ENCODE measurements at regions not wholly inside any gene's neighbourhood (a gene's known extent, or its start where the extent isn't known, plus 50 kb on each side); places are given as distances from the start of the nearest gene placed in this dataset.

GRCh38 chr1:162970021-162970420, 99.1 kb upstream of the RGS4 start:
- Histone ChIP-seq H3K79me1 (ENCODE audit: low read depth, low read length) (no peaks in the 10 kb centered on the region), H3K4me1 (ENCODE audit: control insufficient read depth in 2 of 2, insufficient read depth in 1 of 2, low read depth in 1 of 2, low read length in 2 of 2) (no peaks in the 10 kb centered on the region), H3K36me3 (replicated peaks in 1 of 2; ENCODE audit: control insufficient read depth in 2 of 2, insufficient read depth in 2 of 2, low read length in 2 of 2) (no peaks in the 10 kb centered on the region), H3K4ac (ENCODE audit: low read length) (no peak overlapping the region), H4K91ac (ENCODE audit: low read depth, low read length, poor library complexity) (no peak overlapping the region), H2BK15ac (ENCODE audit: low read length) (no peak overlapping the region), H2BK12ac (ENCODE audit: low read length) (no peak overlapping the region), H3K9me3 (replicated peaks in 1 of 2; ENCODE audit: control insufficient read depth in 2 of 2, insufficient read depth in 1 of 2, low read depth in 1 of 2, low read length in 2 of 2) (no peaks in the 10 kb centered on the region), H3K27ac (replicated peaks; ENCODE audit: low read length) (no peak overlapping the region), H2BK120ac (ENCODE audit: low read depth, low read length) (no peak overlapping the region), H3K23ac (ENCODE audit: low read depth, low read length, poor library complexity) (no peak overlapping the region), H2AFZ (ENCODE audit: low read length) (no peak overlapping the region), H3K18ac (ENCODE audit: low read length) (no peak overlapping the region), H2BK5ac (ENCODE audit: low read length) (no peak overlapping the region), H3K14ac (ENCODE audit: low read length) (no peak overlapping the region), H3K27me3 (ENCODE audit: control insufficient read depth in 3 of 3, insufficient read depth in 3 of 3, low read depth in 1 of 3, low read length in 3 of 3) (no peaks in the 10 kb centered on the region), H3K4me2 (ENCODE audit: insufficient read depth, low read length, poor library complexity, severe bottlenecking) (no peak overlapping the region), H4K8ac (ENCODE audit: low read depth, low read length) (no peak overlapping the region), H3K4me3 (ENCODE audit: low read length in 2 of 2) (no peak overlapping the region), H3K9ac (ENCODE audit: low read depth, low read length, poor library complexity) (no peak overlapping the region), H2AK5ac (ENCODE audit: low read depth, low read length) (no peak overlapping the region)
- no CpG with 5 or more reads among the region's 3 CpGs for WGBS, 2 donors (ENCODE audit: extremely low coverage in 2 of 2, insufficient read length in 2 of 2, insufficient replicate concordance in 1 of 2)
- no peak for DNase-seq (ENCODE audit: low spot score)

- WGBS, 2 donors (ENCODE audit: extremely low coverage in 2 of 2, insufficient read length in 2 of 2, insufficient replicate concordance in 1 of 2): no CpG with 5 or more reads among the region's 1 CpG
- Histone ChIP-seq H3K23ac (ENCODE audit: low read depth, low read length, poor library complexity) (no peak overlapping the region), H2AK5ac (ENCODE audit: low read depth, low read length) (no peak overlapping the region), H2BK12ac (ENCODE audit: low read length) (no peak overlapping the region), H3K27me3 (ENCODE audit: control insufficient read depth in 3 of 3, insufficient read depth in 3 of 3, low read depth in 1 of 3, low read length in 3 of 3) (no peaks in the 10 kb centered on the region), H3K4me1 (ENCODE audit: control insufficient read depth in 2 of 2, insufficient read depth in 1 of 2, low read depth in 1 of 2, low read length in 2 of 2) (no peaks in the 10 kb centered on the region), H3K36me3 (replicated peaks in 1 of 2; ENCODE audit: control insufficient read depth in 2 of 2, insufficient read depth in 2 of 2, low read length in 2 of 2) (no peaks in the 10 kb centered on the region), H2AFZ (ENCODE audit: low read length) (no peak overlapping the region), H3K14ac (ENCODE audit: low read length) (no peak overlapping the region), H2BK120ac (ENCODE audit: low read depth, low read length) (no peak overlapping the region), H2BK15ac (ENCODE audit: low read length) (no peak overlapping the region), H2BK5ac (ENCODE audit: low read length) (no peak overlapping the region), H3K79me1 (ENCODE audit: low read depth, low read length) (no peaks in the 10 kb centered on the region), H4K8ac (ENCODE audit: low read depth, low read length) (no peak overlapping the region), H4K91ac (ENCODE audit: low read depth, low read length, poor library complexity) (no peak overlapping the region), H3K18ac (ENCODE audit: low read length) (no peak overlapping the region), H3K27ac (replicated peaks; ENCODE audit: low read length) (no peak overlapping the region), H3K9me3 (replicated peaks in 1 of 2; ENCODE audit: control insufficient read depth in 2 of 2, insufficient read depth in 1 of 2, low read depth in 1 of 2, low read length in 2 of 2) (no peaks in the 10 kb centered on the region), H3K4me3 (ENCODE audit: low read length in 2 of 2) (no peak overlapping the region), H3K4ac (ENCODE audit: low read length) (no peak overlapping the region), H3K4me2 (ENCODE audit: insufficient read depth, low read length, poor library complexity, severe bottlenecking) (no peak overlapping the region), H3K9ac (ENCODE audit: low read depth, low read length, poor library complexity) (no peak overlapping the region)
- no peak for DNase-seq (ENCODE audit: low spot score)
Observed at GRCh38 chr1:162966613-162967012, 102.5 kb upstream of the RGS4 start.

DNA sequence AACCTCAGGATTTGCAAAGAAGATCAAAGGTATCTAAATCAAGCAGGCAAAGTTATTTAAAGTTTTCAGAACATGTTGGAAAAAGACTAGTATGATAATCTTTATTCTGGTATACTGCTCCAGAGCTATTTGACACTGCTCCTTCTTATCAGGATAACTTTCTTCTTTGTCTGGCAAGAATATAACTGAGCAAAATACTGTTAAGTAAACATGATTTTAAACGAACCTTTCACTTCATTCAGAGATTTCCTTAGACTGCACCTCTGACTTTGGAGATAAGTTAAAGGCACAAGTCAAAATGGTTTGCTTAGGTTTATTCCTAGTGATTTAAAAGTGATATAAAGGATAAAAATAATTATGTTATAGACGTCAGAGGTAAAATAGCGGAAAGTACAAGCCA, 103.9 kb upstream of the CCDC190 start:
- Histone ChIP-seq H2AK5ac (ENCODE audit: low read depth, low read length) (no peak overlapping the region), H4K91ac (ENCODE audit: low read depth, low read length, poor library complexity) (no peak overlapping the region), H2BK120ac (ENCODE audit: low read depth, low read length) (no peak overlapping the region), H3K9ac (ENCODE audit: low read depth, low read length, poor library complexity) (no peak overlapping the region), H3K4me2 (ENCODE audit: insufficient read depth, low read length, poor library complexity, severe bottlenecking) (no peak overlapping the region), H3K14ac (ENCODE audit: low read length) (no peak overlapping the region), H3K4ac (ENCODE audit: low read length) (no peak overlapping the region), H2BK15ac (ENCODE audit: low read length) (no peak overlapping the region), H2AFZ (ENCODE audit: low read length) (no peak overlapping the region), H2BK5ac (ENCODE audit: low read length) (no peak overlapping the region), H3K27me3 (ENCODE audit: control insufficient read depth in 3 of 3, insufficient read depth in 3 of 3, low read depth in 1 of 3, low read length in 3 of 3) (no peaks in the 10 kb centered on the region), H3K4me3 (ENCODE audit: low read length in 2 of 2) (no peak overlapping the region), H3K23ac (ENCODE audit: low read depth, low read length, poor library complexity) (no peak overlapping the region), H3K18ac (ENCODE audit: low read length) (no peak overlapping the region), H3K27ac (replicated peaks; ENCODE audit: low read length) (no peak overlapping the region), H3K4me1 (ENCODE audit: control insufficient read depth in 2 of 2, insufficient read depth in 1 of 2, low read depth in 1 of 2, low read length in 2 of 2) (no peaks in the 10 kb centered on the region), H2BK12ac (ENCODE audit: low read length) (no peak overlapping the region), H3K36me3 (replicated peaks in 1 of 2; ENCODE audit: control insufficient read depth in 2 of 2, insufficient read depth in 2 of 2, low read length in 2 of 2) (no peaks in the 10 kb centered on the region), H3K9me3 (replicated peaks in 1 of 2; ENCODE audit: control insufficient read depth in 2 of 2, insufficient read depth in 1 of 2, low read depth in 1 of 2, low read length in 2 of 2) (no peaks in the 10 kb centered on the region), H4K8ac (ENCODE audit: low read depth, low read length) (no peak overlapping the region), H3K79me1 (ENCODE audit: low read depth, low read length) (no peaks in the 10 kb centered on the region)
- WGBS, 2 donors (ENCODE audit: extremely low coverage in 2 of 2, insufficient read length in 2 of 2, insufficient replicate concordance in 1 of 2): 60 to 100% methylated on average over 1 of the region's 3 CpGs
- DNase-seq (ENCODE audit: low spot score): no peak

DNA sequence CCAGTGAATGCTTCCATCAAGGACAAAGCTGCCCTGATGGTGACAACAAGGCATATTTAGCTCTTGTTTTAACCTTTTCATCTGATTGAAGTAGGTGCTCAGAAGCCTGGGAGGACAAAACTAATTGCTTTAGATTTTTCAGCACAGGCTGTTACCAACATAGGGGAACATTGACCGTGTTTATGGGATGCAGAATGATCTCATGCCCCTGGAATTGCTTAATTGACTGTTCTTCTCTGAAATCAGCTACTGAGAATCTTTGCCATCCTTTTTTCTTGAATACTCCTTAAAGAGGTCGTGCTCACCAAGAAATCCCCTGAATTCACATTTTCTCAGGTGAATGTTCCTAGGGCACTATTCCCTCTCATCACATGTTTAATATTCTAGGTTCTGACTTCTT, 95.9 kb upstream of the CCDC190 start:
- H3K4me1 ChIP-seq (ENCODE audit: control insufficient read depth in 2 of 2, insufficient read depth in 1 of 2, low read depth in 1 of 2, low read length in 2 of 2): no peaks in the 10 kb centered on the region
- H4K91ac ChIP-seq (ENCODE audit: low read depth, low read length, poor library complexity): no peak overlapping the region
- H2BK5ac ChIP-seq (ENCODE audit: low read length): no peak overlapping the region
- no peaks in the 10 kb centered on the region for H3K36me3 ChIP-seq (replicated peaks in 1 of 2; ENCODE audit: control insufficient read depth in 2 of 2, insufficient read depth in 2 of 2, low read length in 2 of 2)
- no peak overlapping the region for H3K27ac ChIP-seq (replicated peaks; ENCODE audit: low read length)
- H3K4me3 ChIP-seq (ENCODE audit: low read length in 2 of 2): no peak overlapping the region
- H2AK5ac ChIP-seq (ENCODE audit: low read depth, low read length): no peak overlapping the region
- H3K23ac ChIP-seq (ENCODE audit: low read depth, low read length, poor library complexity): no peak overlapping the region
- WGBS, 2 donors (ENCODE audit: extremely low coverage in 2 of 2, insufficient read length in 2 of 2, insufficient replicate concordance in 1 of 2): no CpG with 5 or more reads among the region's 2 CpGs
- H2BK15ac ChIP-seq (ENCODE audit: low read length): no peak overlapping the region
- H4K8ac ChIP-seq (ENCODE audit: low read depth, low read length): no peak overlapping the region
- H3K9me3 ChIP-seq (replicated peaks in 1 of 2; ENCODE audit: control insufficient read depth in 2 of 2, insufficient read depth in 1 of 2, low read depth in 1 of 2, low read length in 2 of 2): no peaks in the 10 kb centered on the region
- DNase-seq (ENCODE audit: low spot score): no peak
- peaks cover 0 to 3% (median 0%) of the 10 kb centered on the region in 3 experiments for H3K27me3 ChIP-seq (ENCODE audit: control insufficient read depth in 3 of 3, insufficient read depth in 3 of 3, low read depth in 1 of 3, low read length in 3 of 3)
- H2BK120ac ChIP-seq (ENCODE audit: low read depth, low read length): no peak overlapping the region
- no peak overlapping the region for H3K4me2 ChIP-seq (ENCODE audit: insufficient read depth, low read length, poor library complexity, severe bottlenecking)
- no peak overlapping the region for H3K4ac ChIP-seq (ENCODE audit: low read length)
- H3K18ac ChIP-seq (ENCODE audit: low read length): no peak overlapping the region
- no peak overlapping the region for H2AFZ ChIP-seq (ENCODE audit: low read length)
- H2BK12ac ChIP-seq (ENCODE audit: low read length): no peak overlapping the region
- no peak overlapping the region for H3K14ac ChIP-seq (ENCODE audit: low read length)
- no peak overlapping the region for H3K9ac ChIP-seq (ENCODE audit: low read depth, low read length, poor library complexity)
- no peaks in the 10 kb centered on the region for H3K79me1 ChIP-seq (ENCODE audit: low read depth, low read length)
